GM23338 (cell line): ENCODE measurements at regions not wholly inside any gene's neighbourhood (a gene's known extent, or its start where the extent isn't known, plus 50 kb on each side); places are given as distances from the start of the nearest gene placed in this dataset.

Experiments used
- ATAC-seq: fragments of 200-7000 bp; cut with Tn5 transposase; 3 replicates; pipeline ENCODE4 v1.9.1; 2020
- DNase-seq: peaks from one replicate; pipeline ENCODE4 v3.0.0-alpha.2; 2015; ENCODE audit warnings: low spot score
- H2AFZ ChIP-seq: fragments of 200-600 bp; sonication (generic); 2 replicates; pipeline ENCODE4 v1.8.0; 2016; ENCODE audit warnings: antibody characterized with exemption, mild to moderate bottlenecking, moderate library complexity
- H3F3A ChIP-seq: fragments of 200-600 bp; sonication (generic); replicated peaks from 2 replicates; pipeline ENCODE4 v1.8.0; 2017; ENCODE audit warnings: antibody characterized with exemption, mixed run types, low read depth
- H3K27ac ChIP-seq: fragments of 200-600 bp; sonication (generic); 2 replicates; pipeline ENCODE4 v1.6.1; 2016; ENCODE audit warnings: low read depth
- H3K27me3 ChIP-seq: fragments of 200-600 bp; sonication (generic); 2 replicates; pipeline ENCODE4 v1.8.0; 2016; ENCODE audit warnings: mild to moderate bottlenecking, mixed run types, moderate library complexity; ENCODE audit not compliant: insufficient read depth
- H3K36me3 ChIP-seq: fragments of 200-600 bp; sonication (generic); 2 replicates; pipeline ENCODE4 v1.8.0; 2016; ENCODE audit warnings: mild to moderate bottlenecking; ENCODE audit not compliant: insufficient read depth
- H3K4me1 ChIP-seq: fragments of 200-600 bp; sonication (generic); 2 replicates; pipeline ENCODE4 v1.8.0; 2016; ENCODE audit warnings: mild to moderate bottlenecking, moderate library complexity; ENCODE audit not compliant: insufficient read depth
- H3K4me2 ChIP-seq: fragments of 200-600 bp; sonication (generic); 2 replicates; pipeline ENCODE4 v1.7.1; 2017; ENCODE audit warnings: mixed run types
- H3K4me3 ChIP-seq: fragments of 200-600 bp; sonication (generic); 2 replicates; pipeline ENCODE4 v1.6.1; 2016; ENCODE audit warnings: mixed run types
- H3K79me2 ChIP-seq: fragments of 200-600 bp; sonication (generic); replicated peaks from 2 replicates; pipeline ENCODE4 v1.8.0; 2017; ENCODE audit warnings: mild to moderate bottlenecking; ENCODE audit not compliant: insufficient read depth
- H3K9me2 ChIP-seq: fragments of 200-600 bp; sonication (generic); 2 replicates; pipeline ENCODE4 v1.8.0; 2017; ENCODE audit not compliant: insufficient read depth
- H4K20me1 ChIP-seq: fragments of 200-600 bp; sonication (generic); replicated peaks from 2 replicates; pipeline ENCODE4 v1.8.0; 2017; ENCODE audit warnings: mild to moderate bottlenecking; ENCODE audit not compliant: insufficient read depth
- H3K27ac Mint-ChIP-seq: 2 replicates; pipeline ENCODE4 v1.8.0; 2020; ENCODE audit warnings: inconsistent platforms, mild to moderate bottlenecking, moderate library complexity, mixed read lengths
- H3K27me3 Mint-ChIP-seq: 3 replicates; pipeline ENCODE4 v1.8.0; 2022; ENCODE audit warnings: low read depth, mild to moderate bottlenecking, moderate library complexity, mixed read lengths, inconsistent platforms; ENCODE audit not compliant: insufficient read depth, poor library complexity
- H3K36me3 Mint-ChIP-seq: 3 replicates; pipeline ENCODE4 v1.8.0; 2021; ENCODE audit warnings: low read depth, mild to moderate bottlenecking, inconsistent platforms, moderate library complexity, mixed read lengths
- H3K4me1 Mint-ChIP-seq: 3 replicates; pipeline ENCODE4 v1.8.0; 2020; ENCODE audit warnings: mild to moderate bottlenecking, inconsistent platforms, mixed read lengths
- H3K4me3 Mint-ChIP-seq: 3 replicates; pipeline ENCODE4 v1.8.0; 2021; ENCODE audit warnings: moderate library complexity, mild to moderate bottlenecking, inconsistent platforms, mixed read lengths
- H3K9me3 Mint-ChIP-seq: 3 replicates; pipeline ENCODE4 v1.8.0; 2020; ENCODE audit warnings: moderate library complexity, mild to moderate bottlenecking, inconsistent platforms, mixed read lengths
- ETS1 ChIP-seq: IDR thresholded peaks from 2 replicates; pipeline ENCODE4 v1.6.1; 2016; ENCODE audit warnings: antibody characterized with exemption
- EZH2 ChIP-seq: fragments of 200-600 bp; sonication (generic); IDR thresholded peaks from one replicate; pipeline ENCODE4 v1.8.0; 2017; ENCODE audit warnings: antibody characterized with exemption, mild to moderate bottlenecking, low read depth; ENCODE audit not compliant: unreplicated experiment
- JUNB ChIP-seq: IDR thresholded peaks from one replicate; pipeline ENCODE4 v1.6.1; 2016; ENCODE audit warnings: antibody characterized with exemption; ENCODE audit not compliant: unreplicated experiment
- POLR2AphosphoS5 ChIP-seq: IDR thresholded peaks from 2 replicates; pipeline ENCODE4 v1.6.1; 2016; ENCODE audit warnings: antibody characterized with exemption, low read depth
- REST ChIP-seq: IDR thresholded peaks from one replicate; pipeline ENCODE4 v1.6.1; 2018; ENCODE audit warnings: antibody characterized with exemption; ENCODE audit not compliant: unreplicated experiment
- STAT1 ChIP-seq: IDR thresholded peaks from one replicate; pipeline ENCODE4 v1.6.1; 2016; ENCODE audit warnings: antibody characterized with exemption; ENCODE audit not compliant: unreplicated experiment
- ZNF114 ChIP-seq: fragments of 250-450 bp; sonication (Bioruptor Pico); IDR thresholded peaks from 2 replicates; pipeline ENCODE4 v1.5.0; 2020; ENCODE audit warnings: mild to moderate bottlenecking, moderate library complexity
- ZNF331 ChIP-seq: fragments of 250-450 bp; sonication (Bioruptor Pico); IDR thresholded peaks from 2 replicates; pipeline ENCODE4 v1.5.0; 2020; ENCODE audit warnings: low read depth, mild to moderate bottlenecking, moderate library complexity
- ZNF462 ChIP-seq: fragments of 250-450 bp; sonication (Bioruptor Pico); IDR thresholded peaks from 2 replicates; pipeline ENCODE4 v1.5.0; 2020; ENCODE audit warnings: mild to moderate bottlenecking, moderate library complexity

GRCh38 chr4:125393825-125394224, 79.1 kb downstream of the FAT4 start (continued):
- TF ChIP-seq ZNF462 (CRISPR knock-in tag) (no peak), ZNF331 (CRISPR knock-in tag) (no peak)

GRCh38 chr4:125397226-125397625, 82.5 kb downstream of the FAT4 start:
- ATAC-seq (no peak), DNase-seq (no peak)
- no peaks in the 10 kb centered on the region for H3K9me3 Mint-ChIP-seq
- Histone ChIP-seq H3K27me3 (no peaks in the 10 kb centered on the region), H3K79me2 (no peaks in the 10 kb centered on the region), H3K36me3 (no peaks in the 10 kb centered on the region), H3F3A (no peaks in the 10 kb centered on the region), H3K4me3 (no peak overlapping the region), H2AFZ (no peak overlapping the region), H3K9me2 (no peaks in the 10 kb centered on the region), H3K4me1 (no peaks in the 10 kb centered on the region), H3K27ac (no peak overlapping the region), H3K4me2 (no peak overlapping the region), H4K20me1 (no peaks in the 10 kb centered on the region)
- H3K4me3 Mint-ChIP-seq = no peak overlapping the region
- no peak overlapping the region for H3K27ac Mint-ChIP-seq
- H3K36me3 Mint-ChIP-seq = no peaks in the 10 kb centered on the region
- no peaks in the 10 kb centered on the region for H3K27me3 Mint-ChIP-seq
- peaks cover 5% of the 10 kb centered on the region for H3K4me1 Mint-ChIP-seq
- TF ChIP-seq EZH2 (no peak), REST (no peak), JUNB (no peak), STAT1 (no peak), ETS1 (no peak), POLR2AphosphoS5 (no peak), ZNF331 (CRISPR knock-in tag) (no peak), ZNF114 (CRISPR knock-in tag) (no peak)
